CD4-positive, alpha-beta T cell treated with Interleukin-4 for 4 hours (primary cell): ENCODE measurements at regions not wholly inside any gene's neighbourhood (a gene's known extent, or its start where the extent isn't known, plus 50 kb on each side); places are given as distances from the start of the nearest gene placed in this dataset.

Source experiments
- DNase-seq: peaks from one replicate; pipeline ENCODE4 v3.0.0-alpha.2; 2020

DNA sequence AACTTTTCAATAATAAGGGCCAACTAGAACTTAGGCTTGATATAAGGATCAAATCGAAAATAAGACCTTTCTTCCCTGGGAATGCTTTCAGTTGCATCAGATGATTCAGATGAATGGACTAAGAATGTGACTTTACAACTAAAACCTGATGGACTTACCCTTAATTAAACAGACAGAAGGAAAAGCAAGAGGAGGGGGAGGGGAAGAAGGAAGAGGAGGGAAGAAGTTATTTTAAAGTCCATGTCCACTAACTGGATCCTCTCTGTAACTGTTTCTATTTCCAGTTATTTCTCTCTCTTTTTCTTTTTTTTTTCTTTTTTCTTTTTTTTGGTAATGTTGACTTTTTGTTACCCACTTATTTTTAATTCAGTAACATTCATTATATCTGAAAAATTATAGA lies 486.0 kb downstream of the MAFB start:
- no peak for DNase-seq

DNA sequence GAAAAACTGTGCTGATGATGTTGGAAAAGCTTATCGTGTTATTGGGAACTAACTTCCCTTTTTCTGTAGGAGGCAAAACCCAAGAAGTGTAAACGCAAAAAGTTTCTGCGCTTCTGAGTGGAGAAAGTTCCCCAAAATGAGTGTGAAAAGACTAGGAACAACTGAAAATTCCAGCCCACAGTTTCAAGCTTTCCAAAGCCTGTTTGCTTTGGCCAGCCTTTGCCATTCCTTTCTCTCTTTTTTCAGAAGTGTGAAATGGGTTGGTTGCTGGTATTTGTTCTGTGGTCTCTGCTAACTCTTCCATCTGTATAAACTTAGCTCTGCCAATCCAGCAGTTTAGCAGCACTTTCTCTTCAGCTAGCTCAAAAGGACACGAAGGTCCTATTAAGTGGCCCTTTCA lies 491.3 kb downstream of the MAFB start:
- DNase-seq = no peak

DNA sequence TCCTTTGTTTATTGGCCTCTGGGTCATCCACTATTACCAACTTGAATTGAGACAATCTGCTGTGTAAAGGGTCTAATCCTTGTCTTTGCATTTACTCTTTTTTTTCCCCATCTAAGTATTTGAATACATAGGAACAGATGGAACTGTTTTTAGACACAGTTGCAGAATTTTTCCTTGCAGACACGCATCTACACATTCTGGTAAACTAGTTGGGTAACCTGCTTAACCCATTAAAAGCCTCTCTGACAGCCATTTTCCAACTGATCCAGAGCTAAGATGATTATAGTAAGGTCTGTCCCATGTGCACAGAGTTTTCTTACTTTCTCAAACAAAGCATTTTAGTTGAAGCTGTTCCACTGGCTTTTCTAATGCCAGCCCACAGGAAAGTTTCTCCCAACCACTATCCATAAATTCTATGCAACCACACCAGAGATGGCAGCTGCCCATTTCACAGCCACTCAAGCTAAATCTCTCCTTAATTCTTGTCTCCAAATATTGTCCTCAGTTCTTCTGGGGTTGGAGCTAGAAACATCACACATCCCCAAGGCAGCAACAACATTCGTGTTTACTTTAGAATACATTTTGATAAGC lies 492.1 kb downstream of the MAFB start:
- no peak for DNase-seq

DNA sequence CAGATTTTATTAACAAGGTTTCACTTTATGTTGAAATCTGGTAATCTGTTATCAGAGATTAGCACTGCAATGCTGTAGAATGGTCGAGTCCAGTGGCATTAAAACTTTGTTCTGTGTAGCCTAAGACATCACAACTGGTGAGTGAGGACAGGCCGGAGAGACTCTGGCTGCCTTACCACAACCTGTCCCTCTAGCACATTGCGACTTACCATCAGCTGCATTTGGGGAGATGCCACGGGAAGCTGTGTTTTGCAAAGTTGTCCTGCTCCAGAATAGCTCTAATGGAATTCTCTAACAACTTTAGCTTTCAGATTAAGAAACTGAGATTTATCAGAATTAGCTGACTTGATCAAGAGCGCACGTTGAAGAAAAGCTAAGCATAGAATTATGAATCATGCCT lies 493.3 kb downstream of the MAFB start:
- no peak for DNase-seq

DNA sequence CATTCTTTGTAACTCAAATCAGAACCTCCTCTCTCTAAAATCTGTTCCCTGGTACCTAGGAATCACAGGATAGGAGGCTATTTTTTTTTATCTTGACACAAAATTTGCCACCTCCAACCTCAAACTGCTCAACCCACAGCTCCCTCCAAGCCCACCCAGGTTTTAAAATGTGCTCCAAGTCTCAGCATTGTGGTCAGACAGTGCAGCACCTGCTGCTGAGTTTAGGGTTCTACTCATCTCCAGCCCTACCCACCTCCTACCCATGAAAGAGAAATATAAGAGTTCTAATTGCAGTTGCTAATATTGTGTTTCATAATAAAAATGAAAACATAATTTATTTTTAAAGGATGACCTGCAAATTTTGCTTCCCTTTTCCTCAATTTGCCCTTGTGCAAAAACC lies 496.5 kb downstream of the MAFB start:
- DNase-seq = no peak

DNA sequence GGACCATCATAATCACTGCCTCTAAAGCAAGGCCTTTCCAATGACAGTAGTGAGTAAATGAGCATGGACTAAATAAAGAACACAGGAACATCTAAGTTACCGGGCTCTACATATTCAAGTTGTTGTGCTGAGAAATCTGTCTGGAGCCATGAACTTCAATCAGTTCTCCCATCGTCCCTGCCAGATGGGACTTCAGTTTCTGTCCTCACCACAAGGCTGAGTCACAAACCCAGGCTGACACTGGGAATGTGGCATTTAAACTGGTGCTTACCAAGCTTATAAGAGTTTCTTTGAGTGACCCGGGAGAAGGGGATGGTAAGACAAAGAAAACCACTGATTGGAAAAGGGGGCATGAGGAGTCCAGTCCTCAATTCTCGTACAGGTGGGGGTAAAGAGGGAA lies 497.0 kb downstream of the MAFB start:
- no peak for DNase-seq

DNA sequence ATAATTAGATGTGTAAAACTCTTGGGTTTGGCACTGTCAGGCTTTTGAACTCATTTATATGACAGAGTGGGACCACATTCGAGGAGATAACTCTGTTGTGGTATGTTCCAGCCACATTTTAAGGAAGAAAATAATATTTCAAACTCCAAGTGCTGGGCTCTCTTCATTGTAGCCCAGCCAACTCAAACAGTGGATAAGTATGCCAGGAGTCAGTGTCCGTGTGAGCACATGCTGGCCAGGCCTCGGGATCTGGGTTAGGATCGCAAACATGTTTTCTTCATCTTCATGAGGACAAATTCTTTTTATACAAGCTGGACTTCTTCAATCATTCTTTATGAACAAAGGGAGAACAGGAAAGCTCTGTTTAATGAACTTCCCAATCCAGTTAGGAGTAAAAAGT lies 497.5 kb downstream of the MAFB start:
- DNase-seq = no peak

DNA sequence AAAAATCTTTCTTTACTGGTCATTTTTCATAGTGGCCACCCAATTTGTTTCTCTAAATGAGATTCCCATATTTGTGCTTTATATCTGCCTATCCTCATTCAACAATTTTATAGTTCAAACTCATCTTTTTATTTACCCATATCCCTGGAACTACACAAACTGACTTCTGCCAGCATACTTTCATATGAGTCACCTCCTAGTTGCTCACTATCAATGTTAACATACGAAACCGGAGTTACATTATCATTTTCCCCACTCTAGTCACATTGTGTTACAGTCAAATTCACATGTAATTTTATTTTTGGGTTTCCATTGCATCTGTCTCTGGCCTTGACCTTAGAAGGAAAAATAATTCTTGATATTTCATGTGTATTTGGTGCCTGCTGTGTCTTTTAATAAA lies 499.4 kb downstream of the MAFB start:
- DNase-seq = no peak

DNA sequence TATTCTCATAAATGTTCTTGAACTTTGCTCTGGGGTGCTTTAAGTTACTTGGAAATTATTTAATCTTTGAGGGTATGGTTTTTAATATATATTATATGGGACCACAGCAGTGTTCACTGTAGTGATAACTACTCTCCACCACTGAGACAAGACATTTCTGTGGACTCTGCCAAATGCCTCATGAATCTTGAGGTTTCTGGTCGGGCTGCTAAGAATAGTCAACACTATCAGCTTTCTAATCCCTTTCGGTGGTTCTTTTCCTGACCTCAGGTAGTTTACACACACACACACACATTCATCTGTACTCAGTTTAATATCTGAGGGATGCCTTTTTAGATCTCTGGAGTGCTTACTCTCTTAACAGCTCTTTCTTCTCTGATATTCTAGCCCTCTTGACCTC lies 500.7 kb downstream of the MAFB start:
- DNase-seq = no peak

DNA sequence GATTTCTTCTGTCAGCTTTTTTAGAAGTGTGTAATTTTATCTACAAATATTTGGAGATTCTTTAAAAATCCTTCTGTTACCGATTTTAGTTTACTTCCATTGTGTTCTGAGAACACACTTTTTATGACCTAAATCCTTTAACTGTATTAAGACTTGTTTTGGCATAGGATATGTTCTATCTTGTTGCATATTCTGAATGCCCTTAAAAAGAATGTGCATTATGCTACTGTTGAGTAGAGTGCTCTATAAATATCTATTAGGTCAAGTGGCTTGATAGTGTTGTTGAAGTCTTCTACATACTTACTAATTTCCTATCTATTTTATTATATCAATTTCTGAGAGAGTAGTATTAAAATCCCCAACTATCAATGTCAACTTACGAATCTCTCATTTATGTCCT lies 502.2 kb downstream of the MAFB start:
- DNase-seq = no peak

DNA sequence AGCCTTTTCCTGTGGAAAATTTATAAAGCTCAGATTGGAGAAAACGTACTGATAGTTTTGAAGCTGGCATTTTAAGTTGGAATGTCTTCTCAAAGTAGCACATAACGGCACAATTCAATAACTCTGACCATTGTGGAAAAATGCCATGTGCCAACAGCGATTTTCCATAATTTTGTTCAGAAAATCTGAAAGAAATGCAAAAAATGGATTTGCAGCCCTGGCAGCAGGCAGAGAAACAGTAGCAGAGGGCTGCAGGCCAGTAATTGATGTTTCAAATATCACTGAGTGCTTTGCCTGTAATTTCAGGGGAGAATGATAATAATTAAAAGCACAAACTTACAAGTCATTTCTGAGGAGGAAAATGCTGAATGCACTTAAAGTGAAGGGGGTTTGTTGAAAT lies 507.4 kb downstream of the MAFB start:
- no peak for DNase-seq

DNA sequence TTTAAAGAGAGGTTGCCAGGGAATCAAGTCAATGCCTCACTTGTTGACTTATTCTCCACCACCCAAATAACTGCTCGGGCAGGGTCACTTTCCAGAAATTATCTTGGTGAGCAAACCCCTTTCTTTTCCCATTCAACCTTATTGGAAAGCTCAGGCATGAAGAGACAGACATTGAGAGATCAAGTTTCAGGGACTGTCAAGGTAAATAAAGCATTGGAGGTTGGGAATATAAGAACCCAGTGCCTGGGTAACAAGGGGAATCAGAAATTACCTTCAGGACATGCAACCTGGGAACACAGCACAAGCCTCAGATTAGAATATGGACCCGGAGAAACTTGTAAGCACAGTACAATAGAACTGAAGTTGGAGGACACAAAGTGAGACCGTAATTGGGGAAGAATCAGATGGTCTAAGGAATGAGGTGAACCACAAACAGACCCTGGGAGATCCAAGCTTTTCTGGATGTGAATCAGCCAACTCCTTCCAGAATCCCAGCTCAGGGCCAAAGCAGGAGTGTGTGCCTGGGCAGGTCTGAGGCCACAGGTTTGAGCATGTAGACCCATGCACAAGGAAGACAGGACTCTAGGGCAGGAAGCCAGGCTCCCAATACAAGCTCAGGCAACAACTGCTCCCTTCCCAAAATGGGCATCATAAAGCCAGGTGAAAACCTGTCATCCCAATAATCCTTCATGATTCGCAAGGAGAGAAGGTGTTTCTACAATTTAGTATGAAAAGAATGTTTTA lies 512.8 kb downstream of the MAFB start:
- no peak for DNase-seq

DNA sequence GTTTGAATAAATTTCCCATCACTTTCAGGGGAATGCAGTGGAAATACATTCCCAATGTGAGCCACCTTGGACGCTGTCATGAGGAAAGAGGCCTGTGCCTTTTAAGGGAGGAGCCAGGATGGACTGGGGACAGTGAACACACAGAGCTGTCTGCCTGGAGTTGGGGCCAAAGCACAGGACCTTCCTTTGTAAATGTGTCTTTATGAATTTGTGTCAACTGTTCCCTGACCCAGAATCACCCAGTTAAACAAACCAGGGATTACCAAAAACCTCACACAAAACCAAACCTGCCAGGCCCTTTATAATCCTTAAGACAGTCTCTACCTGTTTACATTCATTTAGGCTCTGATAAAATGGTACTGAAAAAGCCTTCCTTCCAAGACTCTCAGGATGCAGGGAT lies 513.7 kb downstream of the MAFB start:
- DNase-seq = no peak

DNA sequence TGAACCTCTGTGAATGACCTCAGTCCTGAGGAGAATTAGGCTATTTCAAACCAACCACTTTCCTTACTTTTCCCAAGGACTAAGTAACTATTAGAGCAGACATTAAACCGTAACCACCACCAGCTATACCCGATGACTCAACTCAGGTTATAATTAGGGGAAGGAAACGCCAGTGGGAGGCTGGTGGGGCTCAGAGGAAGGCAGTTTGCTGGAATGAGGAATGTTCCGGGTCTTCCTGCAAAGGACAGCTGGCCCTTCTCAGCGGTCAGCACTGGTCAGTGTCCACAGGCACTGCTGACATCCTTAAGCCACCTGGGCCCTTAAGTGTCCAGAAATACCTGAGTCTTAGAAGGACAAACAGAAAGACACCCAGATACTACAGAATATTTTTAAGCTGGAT lies 515.2 kb downstream of the MAFB start:
- DNase-seq = no peak

DNA sequence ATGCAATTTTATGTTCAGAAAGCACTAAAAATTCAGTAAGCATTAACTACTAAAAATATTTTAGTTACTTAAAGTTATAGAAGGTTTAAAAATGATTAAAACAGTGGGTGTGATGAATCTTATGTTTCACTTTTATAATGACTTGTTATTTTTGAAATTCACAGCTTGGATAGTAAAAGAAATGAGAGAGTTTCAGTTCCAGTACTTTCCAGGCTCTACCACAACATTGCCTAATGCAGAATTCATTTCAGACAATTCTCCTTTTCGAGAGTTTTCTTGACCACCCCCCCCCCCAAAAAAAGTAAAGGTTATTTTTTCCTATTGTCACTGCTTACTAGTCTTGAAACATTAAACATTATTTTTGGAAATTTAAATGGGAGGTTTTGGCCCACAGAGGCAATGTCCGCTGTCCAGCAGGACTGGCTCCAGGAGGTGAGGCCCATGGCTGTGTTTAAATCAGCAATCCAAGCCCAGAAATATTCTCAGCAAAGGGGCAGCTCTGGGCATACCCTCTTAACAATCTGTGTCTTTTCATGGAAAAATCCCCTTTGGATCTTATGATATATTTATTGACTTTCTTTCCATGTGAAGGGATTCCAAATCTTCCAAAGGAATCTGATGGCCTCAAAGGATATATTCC lies 519.9 kb downstream of the MAFB start:
- DNase-seq = no peak

DNA sequence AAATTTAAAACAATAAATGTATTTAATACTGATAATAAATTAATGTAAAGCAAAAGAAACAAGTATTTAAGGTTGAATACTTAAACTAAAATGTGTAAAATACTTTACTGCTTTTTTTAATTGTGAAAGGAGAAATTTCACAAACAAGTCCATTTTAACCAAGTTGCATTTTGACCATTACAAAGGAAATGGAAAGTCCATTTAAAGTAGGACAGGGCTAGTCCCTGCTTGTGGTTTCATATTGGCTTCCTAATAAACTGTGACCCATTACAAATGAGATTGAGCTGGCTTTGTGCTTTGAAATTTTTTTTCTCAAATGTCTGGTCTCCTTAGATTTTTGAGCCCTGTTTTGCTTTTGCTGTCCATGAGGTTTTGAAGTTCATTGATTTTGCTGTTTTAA lies 527.6 kb downstream of the MAFB start:
- no peak for DNase-seq

DNA sequence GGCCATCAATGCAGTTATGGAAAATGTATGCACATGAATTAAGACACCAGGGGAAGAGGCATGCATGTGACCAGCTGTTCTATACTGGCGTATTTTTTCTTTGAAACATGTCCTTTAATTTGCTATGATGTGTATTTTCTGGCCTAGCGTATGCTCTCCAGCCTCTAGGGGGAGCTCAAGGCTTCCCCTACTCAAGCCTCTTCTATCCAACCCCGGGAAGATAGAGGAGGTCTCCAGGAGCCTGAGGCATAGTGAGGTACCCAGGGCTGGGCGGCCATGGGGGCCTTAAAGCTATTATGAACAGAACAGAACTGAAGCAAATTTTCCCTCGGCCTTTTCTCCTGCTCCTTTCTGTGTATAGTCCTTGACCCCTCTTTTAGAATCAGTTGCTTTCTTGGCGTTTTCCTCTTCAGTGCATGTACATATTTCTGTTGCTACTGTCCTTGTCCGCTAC lies 528.9 kb downstream of the MAFB start:
- DNase-seq = peak; percentile 10

DNA sequence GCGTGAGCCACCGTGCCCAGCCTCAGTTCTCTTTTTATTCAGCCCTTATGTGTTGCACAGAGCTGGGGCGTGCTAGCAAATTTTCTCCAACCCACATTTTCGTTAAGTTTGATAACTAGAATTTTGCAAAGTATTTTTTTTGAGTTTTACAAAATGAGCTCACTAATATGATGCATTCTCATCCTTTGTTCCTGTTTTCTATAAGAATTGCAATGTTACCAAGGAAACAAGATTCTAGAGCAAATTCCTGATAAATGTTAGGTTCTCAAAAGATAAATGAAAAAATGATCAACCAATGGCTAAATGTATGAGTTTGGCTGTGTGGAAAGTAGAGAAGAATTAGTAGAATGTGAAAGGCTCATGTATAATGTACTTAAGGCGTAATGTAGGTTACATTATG lies 529.8 kb downstream of the MAFB start:
- no peak for DNase-seq

DNA sequence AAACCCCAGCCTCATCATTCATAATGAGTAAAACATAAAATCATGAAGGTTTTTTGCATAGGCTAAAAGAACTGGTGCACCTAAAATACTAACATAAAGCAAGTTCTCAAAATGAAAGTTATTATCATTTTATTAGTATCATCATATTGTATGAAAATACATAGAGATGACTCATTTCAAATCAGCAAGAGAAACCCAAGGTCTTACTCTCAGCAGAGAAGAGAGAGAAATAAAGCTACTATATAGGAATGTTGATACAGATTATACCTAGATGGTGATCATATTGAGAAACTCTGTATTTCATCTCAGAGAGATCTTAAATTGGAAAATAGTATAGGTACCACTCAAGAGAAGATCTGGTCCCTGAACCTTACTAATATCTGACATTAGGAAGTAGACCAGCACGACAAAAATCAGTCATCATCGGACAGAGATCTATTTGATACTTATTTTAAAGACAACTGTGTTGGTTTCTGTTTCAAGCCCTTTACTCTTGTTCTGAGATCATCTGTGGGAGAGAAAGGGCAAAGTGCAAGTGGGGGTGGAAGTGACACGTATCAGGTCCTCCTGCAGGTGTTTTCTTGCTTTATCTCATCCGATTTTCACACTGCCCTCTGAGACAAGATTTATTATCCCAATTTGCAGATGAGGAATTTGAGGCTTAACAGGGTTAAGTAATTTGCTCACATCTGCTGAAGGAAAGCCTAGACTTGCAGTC lies 532.3 kb downstream of the MAFB start:
- no peak for DNase-seq

DNA sequence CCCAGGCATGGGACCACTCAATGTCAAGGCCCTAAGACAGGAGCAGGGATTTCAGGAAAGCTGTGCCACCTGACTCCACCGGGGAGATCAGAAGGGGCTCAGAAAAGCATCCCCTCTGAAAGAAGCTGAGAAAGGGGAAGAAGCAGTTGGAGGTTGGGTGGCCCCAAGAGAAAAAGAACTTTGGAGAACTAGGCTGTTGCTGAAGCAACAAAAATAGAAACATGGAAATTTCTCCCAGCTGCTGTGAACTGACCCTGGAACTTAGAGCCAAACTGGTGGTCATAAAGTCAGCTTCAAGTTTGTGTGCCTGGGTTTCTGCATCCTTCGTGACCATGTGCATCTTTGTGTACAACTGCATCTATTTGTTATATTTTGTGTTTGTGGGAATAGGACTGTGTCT lies 534.5 kb downstream of the MAFB start:
- no peak for DNase-seq

DNA sequence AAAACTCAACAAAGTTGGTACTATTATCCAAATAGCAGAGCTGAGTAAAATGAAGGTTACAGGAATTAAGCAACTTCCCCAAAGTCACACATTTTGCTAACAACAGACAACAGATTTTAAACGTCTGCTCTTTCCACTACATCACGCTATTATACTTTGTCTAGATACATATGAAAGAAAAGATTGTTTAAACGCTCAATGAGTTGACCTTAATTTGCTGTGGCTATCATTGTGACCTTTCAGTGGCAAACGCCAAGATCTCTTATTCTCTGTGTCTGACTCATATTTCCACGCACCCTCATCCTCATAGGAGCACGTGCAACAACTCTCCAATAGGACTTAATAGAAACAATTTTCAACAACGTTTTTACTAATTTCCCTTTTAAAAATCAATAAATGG lies 540.1 kb downstream of the MAFB start:
- DNase-seq = no peak

DNA sequence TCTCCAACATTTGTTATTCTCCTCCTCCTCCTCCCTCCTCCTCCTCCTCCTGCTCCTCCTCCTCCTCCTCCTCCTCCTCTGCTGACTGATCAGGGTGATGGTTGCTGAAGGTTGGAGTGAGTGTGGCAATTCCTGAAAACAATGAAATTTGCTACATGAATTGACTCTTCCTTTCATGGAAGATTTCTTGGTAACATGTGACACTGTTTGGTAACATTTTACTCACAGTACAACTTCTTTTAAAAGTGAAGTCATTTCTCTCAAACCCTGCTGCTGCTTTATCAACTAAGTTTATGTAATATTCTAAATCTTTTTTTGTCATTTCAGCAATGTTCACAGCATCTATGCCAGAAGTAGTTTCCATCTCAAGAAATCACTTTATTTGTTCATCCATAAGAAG lies 543.0 kb downstream of the MAFB start:
- no peak for DNase-seq

DNA sequence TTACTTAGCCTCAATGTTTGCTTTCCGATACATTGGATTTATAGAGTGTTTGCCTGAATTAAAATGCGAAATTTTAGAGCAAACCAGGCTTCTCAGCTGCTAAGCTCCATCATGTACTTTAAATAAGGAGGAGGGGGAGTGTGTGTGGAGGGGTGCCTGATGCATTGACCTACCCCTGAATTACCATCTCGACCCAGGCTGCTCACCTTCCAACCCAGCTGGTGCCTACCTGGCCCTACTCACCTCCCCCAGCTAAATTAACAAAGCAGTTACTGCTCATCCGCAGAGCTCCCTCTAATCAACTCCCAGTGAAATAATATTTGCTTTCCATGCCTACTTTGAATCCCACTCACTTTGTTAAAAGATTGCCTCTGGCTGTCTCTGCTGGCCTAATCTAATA lies 544.5 kb downstream of the MAFB start:
- DNase-seq = no peak

DNA sequence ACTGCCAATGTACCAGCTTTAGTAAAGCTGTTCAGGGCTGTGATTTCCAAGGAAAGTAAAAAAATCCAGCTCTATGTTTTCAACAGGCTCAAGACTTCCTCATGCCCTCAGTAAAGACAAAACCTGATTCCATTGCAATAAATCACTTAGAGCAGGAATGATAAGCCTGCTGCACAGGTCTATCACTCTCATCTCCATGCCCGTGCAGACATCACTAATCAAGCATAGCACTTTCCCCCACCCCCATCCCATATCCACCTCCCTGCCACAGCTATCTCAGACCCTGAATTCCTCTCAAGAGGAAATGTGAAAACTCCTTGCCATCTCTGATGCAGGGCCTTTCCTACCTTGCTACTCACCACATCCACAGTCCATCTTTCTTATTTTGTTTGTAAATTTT lies 554.9 kb downstream of the MAFB start:
- DNase-seq = no peak
